GM19372 (cell line): ENCODE measurements at regions not wholly inside any gene's neighbourhood (a gene's known extent, or its start where the extent isn't known, plus 50 kb on each side); places are given as distances from the start of the nearest gene placed in this dataset.
"Not testable (repeated sequence)": the region's sequence is repeated elsewhere in the genome, so short reads cannot be mapped to it uniquely, and the experiment has no call there.

Experiments used
- ATAC-seq: cut with Tn5 transposase; IDR thresholded peaks from one replicate; pipeline ENCODE4 v1.9.1; 2021; ENCODE audit warnings: mild to moderate bottlenecking, low read depth, moderate library complexity; ENCODE audit not compliant: unreplicated experiment

GRCh38 chr22:47420211-47420610 lies 657.8 kb downstream of the TBC1D22A start:
- ATAC-seq, result no peak

- no peak for ATAC-seq
These were observed 656.8 kb downstream of the TBC1D22A start for GRCh38 chr22:47419239-47419638.

- no peak for ATAC-seq
These were observed 655.2 kb downstream of the TBC1D22A start for GRCh38 chr22:47417699-47418098.

GRCh38 chr22:47411006-47411405 lies 648.6 kb downstream of the TBC1D22A start:
- ATAC-seq, result no peak

GRCh38 chr22:47409539-47410275 lies 647.3 kb downstream of the TBC1D22A start:
- ATAC-seq, result no peak

- ATAC-seq, result no peak
These were observed 646.0 kb downstream of the TBC1D22A start for GRCh38 chr22:47408409-47408808.

- ATAC-seq, result no peak
These were observed 645.1 kb downstream of the TBC1D22A start for GRCh38 chr22:47407461-47408025.

GRCh38 chr22:47406896-47407295 lies 644.4 kb downstream of the TBC1D22A start:
- no peak for ATAC-seq

- no peak for ATAC-seq
These were observed 643.9 kb downstream of the TBC1D22A start for GRCh38 chr22:47406180-47406834.

GRCh38 chr22:47405222-47405621 lies 642.8 kb downstream of the TBC1D22A start:
- ATAC-seq, result not testable (repeated sequence)

- no peak for ATAC-seq
These were observed 640.6 kb downstream of the TBC1D22A start for GRCh38 chr22:47402876-47403525.

- ATAC-seq, result no peak
These were observed 639.7 kb downstream of the TBC1D22A start for GRCh38 chr22:47401976-47402770.

- ATAC-seq, result no peak
These were observed 639.1 kb downstream of the TBC1D22A start for GRCh38 chr22:47401592-47401898.

GRCh38 chr22:47400701-47401591 lies 638.5 kb downstream of the TBC1D22A start:
- ATAC-seq, result no peak

- not testable (repeated sequence) for ATAC-seq
These were observed 637.7 kb downstream of the TBC1D22A start for GRCh38 chr22:47400131-47400530.

- no peak for ATAC-seq
These were observed 636.7 kb downstream of the TBC1D22A start for GRCh38 chr22:47398921-47399790.

- ATAC-seq, result no peak
These were observed 636.0 kb downstream of the TBC1D22A start for GRCh38 chr22:47398491-47398890.

- no peak for ATAC-seq
These were observed 635.2 kb downstream of the TBC1D22A start for GRCh38 chr22:47397673-47398072.

- ATAC-seq, result no peak
These were observed 634.1 kb downstream of the TBC1D22A start for GRCh38 chr22:47396515-47396914.
